Mesothelial cell of epicardium (in vitro differentiated cells): ENCODE measurements at regions not wholly inside any gene's neighbourhood (a gene's known extent, or its start where the extent isn't known, plus 50 kb on each side); places are given as distances from the start of the nearest gene placed in this dataset.

Source experiments
- DNase-seq, 2 experiments: peaks; one replicate each; pipeline ENCODE4 v3.0.0; 2021; ENCODE audit warnings: low spot score in 2 of 2; ENCODE audit not compliant: unreplicated experiment in 2 of 2
- H3K27ac Mint-ChIP-seq: 2 replicates; pipeline ENCODE4 v1.8.0; 2021; ENCODE audit warnings: mixed read lengths
- H3K27me3 Mint-ChIP-seq: 2 replicates; pipeline ENCODE4 v1.8.0; 2021; ENCODE audit warnings: low read depth, mixed read lengths
- H3K36me3 Mint-ChIP-seq: 2 replicates; pipeline ENCODE4 v1.8.0; 2021; ENCODE audit warnings: mixed read lengths
- H3K4me1 Mint-ChIP-seq: 2 replicates; pipeline ENCODE4 v1.8.0; 2021; ENCODE audit warnings: mixed read lengths
- H3K4me3 Mint-ChIP-seq: 2 replicates; pipeline ENCODE4 v1.8.0; 2021; ENCODE audit warnings: mild to moderate bottlenecking, moderate library complexity, mixed read lengths
- H3K9me3 Mint-ChIP-seq: 2 replicates; pipeline ENCODE4 v1.8.0; 2021; ENCODE audit warnings: mixed read lengths
- TF ChIP-seq, protein P1 (sequence below): fragments of 200-600 bp; sonication (generic); IDR thresholded peaks from one replicate; pipeline ENCODE4 v1.5.0; 2021; ENCODE audit warnings: antibody characterized with exemption; ENCODE audit not compliant: unreplicated experiment

GRCh38 chr2:67844024-67844540, 218.7 kb downstream of the C1D start:
- Mint-ChIP-seq H3K36me3 (no peaks in the 10 kb centered on the region), H3K27me3 (no peaks in the 10 kb centered on the region), H3K4me3 (no peak overlapping the region), H3K9me3 (no peaks in the 10 kb centered on the region), H3K4me1 (peaks cover 69% of the 10 kb centered on the region), H3K27ac (peak overlapping the region; percentile 67)
- DNase-seq = no peak
- TF ChIP-seq, protein P1, sequence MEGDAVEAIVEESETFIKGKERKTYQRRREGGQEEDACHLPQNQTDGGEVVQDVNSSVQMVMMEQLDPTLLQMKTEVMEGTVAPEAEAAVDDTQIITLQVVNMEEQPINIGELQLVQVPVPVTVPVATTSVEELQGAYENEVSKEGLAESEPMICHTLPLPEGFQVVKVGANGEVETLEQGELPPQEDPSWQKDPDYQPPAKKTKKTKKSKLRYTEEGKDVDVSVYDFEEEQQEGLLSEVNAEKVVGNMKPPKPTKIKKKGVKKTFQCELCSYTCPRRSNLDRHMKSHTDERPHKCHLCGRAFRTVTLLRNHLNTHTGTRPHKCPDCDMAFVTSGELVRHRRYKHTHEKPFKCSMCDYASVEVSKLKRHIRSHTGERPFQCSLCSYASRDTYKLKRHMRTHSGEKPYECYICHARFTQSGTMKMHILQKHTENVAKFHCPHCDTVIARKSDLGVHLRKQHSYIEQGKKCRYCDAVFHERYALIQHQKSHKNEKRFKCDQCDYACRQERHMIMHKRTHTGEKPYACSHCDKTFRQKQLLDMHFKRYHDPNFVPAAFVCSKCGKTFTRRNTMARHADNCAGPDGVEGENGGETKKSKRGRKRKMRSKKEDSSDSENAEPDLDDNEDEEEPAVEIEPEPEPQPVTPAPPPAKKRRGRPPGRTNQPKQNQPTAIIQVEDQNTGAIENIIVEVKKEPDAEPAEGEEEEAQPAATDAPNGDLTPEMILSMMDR = no peak

DNA sequence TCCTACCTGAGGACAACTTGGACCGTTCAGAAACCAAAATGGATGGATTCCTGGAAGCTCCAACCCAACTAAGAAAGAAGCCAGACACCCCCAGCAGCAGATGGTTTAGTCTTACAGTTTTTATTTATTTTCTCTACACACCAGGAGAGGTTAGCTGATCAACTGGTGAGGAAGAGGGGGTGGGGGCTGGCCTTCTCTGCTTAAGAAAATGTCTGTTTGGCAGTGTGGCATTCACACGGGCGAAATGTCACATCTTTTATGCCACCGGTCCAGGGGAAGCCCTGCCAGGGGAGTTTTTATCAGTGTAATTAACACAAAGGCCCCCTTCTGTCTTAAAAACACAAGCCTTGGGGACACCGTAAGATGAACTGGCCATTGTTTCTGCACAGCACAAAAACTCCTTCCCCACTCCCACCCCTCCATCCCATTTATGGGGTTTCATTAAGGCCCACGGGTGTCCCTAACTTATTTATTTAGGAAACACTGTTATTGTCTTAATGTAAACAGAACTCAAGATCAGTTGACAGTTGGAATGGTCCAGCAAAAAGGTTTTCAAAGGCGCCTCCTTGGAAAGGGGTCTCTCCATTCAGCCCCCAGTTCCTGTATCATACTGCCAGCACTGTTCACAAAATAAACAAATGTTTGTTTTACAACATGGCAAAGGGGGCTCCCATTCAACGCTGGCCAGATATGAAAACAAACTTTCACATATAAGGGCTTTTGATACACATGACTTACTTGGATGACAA, 217.0 kb downstream of the C1D start:
- Mint-ChIP-seq H3K4me3 (peak overlapping the region; percentile 55), H3K9me3 (no peaks in the 10 kb centered on the region), H3K4me1 (peaks cover 62% of the 10 kb centered on the region), H3K36me3 (no peaks in the 10 kb centered on the region), H3K27ac (peak overlapping the region; percentile 98), H3K27me3 (no peaks in the 10 kb centered on the region)
- DNase-seq = no peak
- TF ChIP-seq, protein P1 = no peak

GRCh38 chr2:67846370-67847070, 216.3 kb downstream of the C1D start:
- Mint-ChIP-seq H3K36me3 (no peaks in the 10 kb centered on the region), H3K4me3 (peak overlapping the region; percentile 55), H3K27me3 (no peaks in the 10 kb centered on the region), H3K27ac (peak overlapping the region; percentile 98), H3K4me1 (peaks cover 62% of the 10 kb centered on the region), H3K9me3 (no peaks in the 10 kb centered on the region)
- TF ChIP-seq, protein P1 = peak; percentile 94
- DNase-seq = peak; percentile 70 to 85

GRCh38 chr2:67848551-67849285, 214.1 kb downstream of the C1D start:
- Mint-ChIP-seq H3K4me3 (no peak overlapping the region), H3K4me1 (peaks cover 50% of the 10 kb centered on the region), H3K27me3 (no peaks in the 10 kb centered on the region), H3K9me3 (no peaks in the 10 kb centered on the region), H3K27ac (no peak overlapping the region), H3K36me3 (no peaks in the 10 kb centered on the region)
- no peak for DNase-seq
- TF ChIP-seq, protein P1 = no peak

DNA sequence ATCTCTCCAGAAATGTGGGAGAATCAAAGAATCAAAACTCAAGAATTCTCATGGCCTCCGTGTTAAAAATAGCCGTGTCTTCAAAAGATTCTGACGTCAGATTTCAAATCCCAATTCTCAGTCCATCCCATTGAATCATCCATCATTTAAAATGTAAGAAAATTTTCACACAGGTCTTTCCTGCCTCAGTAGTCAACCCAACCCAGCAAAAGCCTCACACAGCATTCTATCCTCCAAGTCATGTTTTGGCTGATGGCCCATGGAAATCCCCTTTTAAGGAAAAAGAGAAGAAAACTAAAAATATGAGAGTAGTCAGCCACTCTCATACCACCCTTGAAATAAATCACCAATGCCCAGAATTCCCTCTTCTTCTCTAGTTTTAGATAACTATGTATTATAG, 211.8 kb downstream of the C1D start:
- Mint-ChIP-seq H3K9me3 (no peaks in the 10 kb centered on the region), H3K36me3 (no peaks in the 10 kb centered on the region), H3K4me1 (peaks cover 38% of the 10 kb centered on the region), H3K4me3 (no peak overlapping the region), H3K27me3 (no peaks in the 10 kb centered on the region), H3K27ac (no peak overlapping the region)
- TF ChIP-seq, protein P1 = no peak
- DNase-seq = no peak
